Endometrial microvascular endothelial cells (primary cell): ENCODE measurements at regions not wholly inside any gene's neighbourhood (a gene's known extent, or its start where the extent isn't known, plus 50 kb on each side); places are given as distances from the start of the nearest gene placed in this dataset.

ENCODE experiments used
- in situ Hi-C: cut with HindIII; loops from 2 replicates; pipeline ENCODE4 v1.10.0; 2017; ENCODE audit warnings: low sequenced_read_pairs, low pct_unique_long_range_greater_than_20kb; ENCODE audit errors: inconsistent ontology term

DNA sequence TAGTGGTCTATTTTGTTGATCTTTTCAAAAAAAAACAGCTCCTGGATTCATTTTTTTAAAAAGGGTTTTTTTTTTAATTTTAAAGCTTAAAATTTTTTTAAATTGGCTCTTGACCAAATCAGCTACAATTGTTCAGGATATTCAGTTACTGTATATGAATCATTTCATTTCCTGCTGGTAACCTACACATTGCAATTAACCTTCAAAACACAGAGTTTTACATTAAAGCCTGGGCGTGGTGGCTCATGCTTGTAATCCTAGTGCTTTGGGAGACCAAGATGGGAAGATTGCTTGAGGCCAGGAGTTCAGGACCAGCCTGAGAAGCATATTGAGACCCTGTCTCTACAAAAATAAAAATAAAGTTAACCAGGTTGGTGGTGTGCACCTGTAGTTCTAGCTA lies 163.4 kb downstream of the ALDH1A2 start:
- in situ Hi-C loops, result no loop called here
